GM12872 (cell line): ENCODE measurements at regions not wholly inside any gene's neighbourhood (a gene's known extent, or its start where the extent isn't known, plus 50 kb on each side); places are given as distances from the start of the nearest gene placed in this dataset.

ENCODE experiments used
- CTCF ChIP-seq: IDR thresholded peaks from 3 replicates; pipeline ENCODE4 v1.5.1; 2011; ENCODE audit warnings: low read depth, mild to moderate bottlenecking, low read length, moderate library complexity; ENCODE audit not compliant: insufficient read depth

- no peak for TF ChIP-seq CTCF
These were observed 183.6 kb upstream of the DGKB start for GRCh38 chr7:15086131-15086611.

GRCh38 chr7:15085366-15085765 is 182.8 kb upstream of the DGKB start:
- TF ChIP-seq CTCF, result no peak

GRCh38 chr7:15084368-15084767 is 181.8 kb upstream of the DGKB start:
- TF ChIP-seq CTCF, result no peak

DNA sequence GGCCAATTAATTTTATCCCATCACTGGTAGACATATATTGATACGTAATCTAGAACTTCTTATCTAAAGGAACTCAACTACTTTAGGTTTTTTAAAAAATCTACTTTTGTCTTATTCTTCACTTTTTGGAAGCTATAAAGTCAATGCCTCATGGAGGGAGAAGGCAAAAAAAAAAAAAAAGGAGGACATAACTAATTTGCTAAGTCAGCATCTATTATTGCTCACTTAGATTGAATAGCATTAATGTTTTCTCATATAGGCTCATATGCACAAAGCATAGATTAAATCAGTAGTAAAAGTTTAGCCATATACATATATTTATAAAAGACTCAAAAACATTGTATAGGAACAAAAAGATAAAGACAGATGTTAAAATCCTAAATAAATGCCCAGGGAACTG is 179.3 kb upstream of the DGKB start:
- no peak for TF ChIP-seq CTCF

- no peak for TF ChIP-seq CTCF
These were observed 170.8 kb upstream of the DGKB start for GRCh38 chr7:15073301-15073700.

DNA sequence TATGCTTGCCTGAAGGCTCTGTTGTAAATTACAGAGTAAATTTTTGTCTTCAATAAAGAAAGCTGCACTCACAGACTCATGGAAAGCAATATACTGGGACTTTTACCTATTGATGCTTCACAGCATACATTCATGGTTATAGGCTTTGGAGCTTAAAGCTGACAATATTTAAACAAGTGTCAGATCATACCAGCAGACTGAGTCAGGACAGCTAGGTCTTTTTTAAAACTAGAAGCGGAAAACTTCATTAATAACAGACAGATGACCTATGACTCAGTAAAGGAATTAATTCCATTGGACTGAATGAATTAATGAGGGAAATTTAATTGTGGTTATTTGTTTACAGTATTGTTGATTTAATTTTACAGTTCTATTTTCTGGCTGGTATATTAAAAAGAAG is 165.8 kb upstream of the DGKB start:
- no peak for TF ChIP-seq CTCF

GRCh38 chr7:15057272-15057671 is 154.7 kb upstream of the DGKB start:
- TF ChIP-seq CTCF, result no peak

- TF ChIP-seq CTCF, result no peak
These were observed 146.6 kb upstream of the DGKB start for GRCh38 chr7:15049157-15049556.
